GDM1 (cell line): ENCODE measurements at regions not wholly inside any gene's neighbourhood (a gene's known extent, or its start where the extent isn't known, plus 50 kb on each side); places are given as distances from the start of the nearest gene placed in this dataset.

Source experiments
- DNase-seq: peaks from one replicate; lab custom pipeline; 2025; lab: John Stamatoyannopoulos, UW

DNA sequence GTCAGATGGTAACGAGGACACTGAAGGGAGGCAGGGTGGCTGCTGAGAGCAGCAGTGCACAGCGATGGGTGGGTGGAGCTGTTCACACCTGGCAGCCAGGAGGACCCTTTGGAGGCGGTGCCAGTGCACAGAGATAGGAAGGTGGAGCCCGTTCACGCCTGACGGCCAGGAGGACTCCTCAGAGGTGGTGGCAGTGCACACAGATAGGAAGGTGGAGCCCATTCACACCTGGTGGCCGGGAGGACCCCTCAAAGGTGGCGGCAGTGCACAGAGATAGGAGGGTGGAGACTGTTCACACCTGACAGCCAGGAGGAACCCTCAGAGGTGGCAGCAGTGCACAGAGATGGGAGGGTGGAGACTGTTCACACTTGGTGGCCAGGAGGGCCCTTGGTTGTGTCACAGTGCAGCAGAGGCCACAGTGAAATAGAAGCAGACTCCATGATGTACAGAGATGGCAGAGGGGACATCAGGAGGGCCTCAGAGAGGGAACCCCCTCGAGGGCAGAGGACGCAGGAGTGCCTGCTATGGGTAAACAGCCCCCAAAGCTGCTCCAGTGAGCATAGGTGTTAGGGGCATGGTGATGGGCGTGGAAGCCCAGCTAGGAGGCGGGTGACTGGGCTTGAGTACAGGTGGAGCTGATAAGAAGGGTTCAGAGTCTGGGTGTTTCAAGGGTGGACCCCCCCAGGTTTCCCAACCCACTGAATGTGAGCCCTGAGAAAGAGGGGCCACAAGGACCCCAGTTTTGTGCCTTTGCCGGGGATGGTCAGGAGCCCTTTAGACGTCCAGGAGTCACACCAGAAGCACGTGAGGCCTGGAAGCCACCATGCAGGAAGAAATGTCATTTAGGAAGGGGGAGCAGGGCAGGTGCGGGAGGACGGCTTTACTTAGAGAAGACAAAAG lies 566.7 kb downstream of the BRD1 start:
- no peak for DNase-seq

DNA sequence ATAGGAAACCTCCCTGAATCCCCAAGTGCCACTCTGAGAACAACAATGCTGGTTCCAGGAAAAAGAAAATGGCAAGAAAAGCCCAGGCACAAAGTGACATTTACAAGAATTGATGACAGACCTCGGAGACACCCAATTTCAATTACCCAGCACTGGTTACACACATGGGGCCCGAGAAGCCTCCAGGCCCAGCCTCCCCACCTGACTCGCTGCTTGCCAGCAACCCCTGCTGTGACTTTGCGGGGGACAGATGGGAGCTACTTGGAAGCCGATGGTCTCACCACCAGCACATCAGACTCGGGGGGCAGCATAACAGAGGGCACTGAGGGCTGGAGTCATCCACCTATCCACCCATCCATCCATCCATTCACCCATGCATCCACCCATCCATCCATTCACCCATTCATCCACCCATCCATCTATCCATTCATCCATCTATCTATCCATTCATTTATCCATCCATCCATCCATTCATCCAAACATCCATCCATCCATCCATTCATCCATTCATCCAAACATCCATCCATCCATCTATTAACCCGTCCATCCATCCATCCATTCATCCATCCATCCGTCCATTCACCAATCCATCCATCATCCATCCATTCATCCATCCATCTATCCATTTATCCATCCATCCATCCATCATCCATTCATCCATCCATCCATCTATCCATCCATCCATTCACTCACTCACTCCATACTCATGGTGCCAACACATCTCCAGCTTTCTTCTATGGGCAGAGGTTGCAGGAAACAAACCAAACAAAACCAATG lies 567.6 kb downstream of the BRD1 start:
- no peak for DNase-seq

- no peak for DNase-seq
These were observed 569.3 kb downstream of the BRD1 start for GRCh38 chr22:49258107-49259010.

DNA sequence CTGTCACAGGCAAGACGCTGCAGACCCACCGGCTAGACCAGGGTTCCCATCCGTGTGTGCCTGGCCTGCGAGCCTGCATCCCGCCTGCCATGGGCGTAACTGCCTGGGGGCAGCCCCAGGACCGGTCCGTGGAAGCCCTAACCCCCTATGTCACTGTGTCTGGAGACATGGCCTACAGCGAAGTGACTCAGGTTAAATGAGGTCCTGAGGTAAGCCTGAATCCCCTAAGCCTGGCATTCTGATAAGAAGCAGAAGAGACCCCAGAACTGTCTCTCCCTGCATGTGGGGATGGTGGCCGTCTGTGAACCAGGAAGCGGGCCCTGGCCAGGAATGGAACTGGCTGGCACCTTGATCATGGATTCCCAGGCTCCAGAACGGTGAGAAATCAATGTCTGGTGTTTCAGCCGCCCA lies 570.1 kb downstream of the BRD1 start:
- DNase-seq = no peak

DNA sequence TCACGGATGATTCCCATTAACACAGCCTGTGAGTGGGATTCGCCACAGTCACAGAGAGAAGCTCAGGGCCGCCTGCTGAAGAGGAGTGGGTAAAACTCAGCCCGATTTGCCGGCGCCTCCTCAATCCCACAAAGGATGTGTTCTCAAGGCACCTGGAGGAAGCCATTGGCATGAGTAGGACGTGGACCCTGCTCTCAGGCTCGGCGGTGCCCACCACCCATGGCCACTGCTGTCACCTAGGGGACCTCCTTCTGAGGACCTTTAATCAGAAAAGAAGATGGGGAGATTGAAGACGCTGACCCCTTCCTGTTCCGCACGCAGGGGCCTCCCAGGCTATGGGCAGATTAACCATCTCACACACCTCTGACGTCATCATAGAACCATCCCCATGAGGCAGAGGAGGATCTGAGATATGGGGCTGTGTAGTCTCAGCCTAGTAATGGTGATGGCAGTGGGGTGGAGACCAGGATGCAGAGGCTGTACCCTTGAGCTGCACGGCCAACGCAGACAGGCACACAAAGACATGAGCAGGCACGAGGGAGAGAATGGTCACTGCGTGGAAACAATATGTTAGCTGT lies 571.8 kb downstream of the BRD1 start:
- no peak for DNase-seq

DNA sequence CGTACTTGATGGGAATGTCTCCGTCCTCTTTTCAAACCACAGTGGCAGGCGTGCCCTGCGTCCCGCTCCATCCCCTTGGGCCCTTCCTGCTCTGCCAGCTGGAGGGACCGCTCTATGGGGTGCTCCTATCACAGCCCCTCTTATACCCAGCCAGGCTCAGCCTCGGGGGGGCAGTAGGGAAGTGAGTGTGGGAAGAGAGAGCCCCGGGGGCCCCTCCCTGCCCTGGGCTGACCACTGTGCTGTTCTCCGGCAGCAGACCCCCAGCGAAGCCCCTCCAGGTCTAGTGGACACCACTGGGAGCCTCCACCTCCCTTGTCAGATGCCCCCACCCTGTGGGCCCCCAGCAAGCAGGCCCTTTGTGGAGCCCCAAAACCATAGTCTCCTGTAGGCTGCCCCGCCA lies 572.5 kb downstream of the BRD1 start:
- no peak for DNase-seq

DNA sequence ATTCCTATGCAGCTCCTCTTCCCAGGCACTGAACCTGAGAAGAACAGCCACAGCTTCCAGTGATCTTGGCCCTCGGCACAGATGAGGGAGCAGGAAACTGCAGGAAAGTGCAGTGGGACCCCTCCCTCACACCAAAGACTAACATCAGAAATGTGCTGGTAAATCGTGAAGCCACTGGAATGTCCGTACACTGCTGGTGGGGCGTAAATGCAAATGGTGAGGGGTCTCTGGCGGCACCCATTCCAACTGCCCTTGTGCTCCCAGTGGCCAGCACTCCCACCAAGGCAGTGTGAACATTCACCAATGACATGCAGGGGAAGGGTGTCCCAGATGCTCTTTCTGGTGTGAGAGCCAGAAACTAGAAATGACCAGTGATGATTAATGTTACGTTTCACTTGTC lies 574.0 kb downstream of the BRD1 start:
- no peak for DNase-seq

- no peak for DNase-seq
These were observed 576.3 kb downstream of the BRD1 start for GRCh38 chr22:49251371-49251770.

DNA sequence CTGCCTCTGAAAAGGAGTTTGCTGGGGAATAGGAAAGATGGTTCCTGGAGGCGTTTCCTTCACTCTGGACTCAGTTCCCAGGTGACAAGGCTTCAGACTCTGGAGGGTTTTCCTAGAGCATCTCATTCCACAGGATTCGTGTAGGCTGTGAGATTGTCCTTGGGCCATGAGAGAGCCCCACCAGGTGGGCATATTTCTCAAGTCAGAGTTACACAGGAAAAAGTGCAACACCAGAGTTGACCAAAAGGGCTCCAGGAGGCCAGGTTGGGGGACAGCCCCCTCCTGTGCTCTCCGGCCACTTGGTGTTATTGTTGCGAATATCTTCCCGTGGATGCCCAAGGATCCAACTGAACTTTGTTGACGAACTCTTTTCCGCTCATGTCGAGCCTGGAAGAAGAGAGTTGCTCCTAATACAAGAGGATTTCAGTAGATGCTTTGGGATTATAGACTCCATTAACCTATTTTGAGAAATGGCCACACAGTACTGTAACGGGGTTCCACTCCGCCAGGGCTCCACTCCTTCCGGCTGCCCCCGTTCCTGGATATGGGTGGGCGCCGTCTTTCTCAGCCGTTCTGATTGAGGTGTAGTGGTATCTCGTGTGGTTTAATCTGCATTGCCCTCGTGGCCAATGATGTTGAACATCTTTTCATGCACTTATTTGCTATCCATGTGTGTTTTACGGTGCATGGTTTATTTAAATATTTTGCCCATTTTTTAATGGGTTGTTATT lies 580.3 kb downstream of the BRD1 start:
- DNase-seq = no peak

GRCh38 chr22:49244466-49245420 lies 582.9 kb downstream of the BRD1 start:
- DNase-seq = no peak

DNA sequence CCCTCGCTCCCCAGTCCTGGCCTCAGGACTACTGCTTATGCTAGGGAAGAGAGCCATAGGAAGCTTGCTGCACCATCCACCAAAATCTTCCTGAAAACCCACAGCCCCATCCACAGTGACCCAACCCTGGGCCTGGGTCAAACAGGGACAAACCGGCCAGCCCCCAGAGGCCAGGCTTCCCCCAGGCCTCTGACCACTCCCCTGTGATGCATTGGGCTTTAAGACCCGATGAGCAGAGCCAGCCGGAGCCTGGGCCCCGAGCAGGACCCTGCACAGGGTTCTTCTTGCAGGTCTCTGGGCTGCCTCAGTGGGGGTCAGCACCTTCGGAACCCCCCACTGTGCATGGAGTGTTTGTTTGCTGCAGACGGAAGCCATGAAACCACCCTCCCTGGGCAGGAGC lies 583.7 kb downstream of the BRD1 start:
- no peak for DNase-seq

DNA sequence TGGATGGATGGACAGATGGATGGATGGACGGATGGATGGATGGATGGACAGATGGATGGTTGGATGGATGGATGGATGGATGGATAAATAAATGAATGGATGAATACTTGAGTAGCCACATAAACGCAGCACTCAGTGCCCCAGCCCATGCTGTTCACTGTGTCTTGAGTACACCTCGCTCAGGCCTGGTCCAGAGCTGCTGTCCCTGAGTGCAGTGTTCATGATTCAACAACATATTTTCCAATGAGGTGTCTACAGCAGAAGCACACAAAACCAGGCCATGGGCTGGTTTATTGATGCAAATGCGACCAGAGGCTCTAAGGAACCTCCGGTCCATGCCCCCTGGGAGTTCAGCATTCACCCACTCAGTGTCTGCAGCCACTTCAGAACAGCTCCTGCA lies 584.3 kb downstream of the BRD1 start:
- no peak for DNase-seq

GRCh38 chr22:49242480-49242879 lies 585.2 kb downstream of the BRD1 start:
- DNase-seq = no peak

DNA sequence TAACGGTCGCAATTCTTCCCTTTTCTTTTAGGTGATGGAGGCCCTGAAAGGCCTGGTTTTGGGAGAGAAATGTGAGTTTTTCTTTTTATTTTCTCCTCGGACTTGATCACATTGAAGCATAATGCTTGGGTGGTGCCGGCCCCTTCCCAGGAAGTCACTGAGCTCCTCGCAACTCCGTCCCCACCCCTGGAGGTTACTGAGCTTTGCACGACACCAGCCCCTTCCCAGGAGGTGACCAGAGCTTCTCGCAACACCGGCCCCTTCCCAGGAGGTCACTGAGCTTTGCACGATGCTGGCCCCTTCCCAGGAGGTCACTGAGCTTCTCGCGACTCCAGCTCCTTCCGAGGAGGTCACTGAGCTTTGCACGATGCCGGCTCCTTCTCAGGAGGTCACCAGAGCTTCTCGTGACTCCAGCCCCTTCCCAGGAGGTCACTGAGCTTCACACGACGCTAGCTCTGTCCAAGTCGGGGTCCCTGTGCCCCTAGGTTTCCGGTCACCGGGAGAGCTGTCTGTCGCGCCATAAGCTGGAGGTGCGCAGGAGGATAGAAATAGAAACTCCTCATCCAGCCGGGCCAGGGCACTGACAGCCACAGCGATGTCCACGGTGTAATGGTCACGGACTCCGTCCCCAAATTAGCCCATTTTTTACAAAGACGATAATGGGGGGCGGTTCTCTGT lies 586.4 kb downstream of the BRD1 start:
- DNase-seq = no peak

GRCh38 chr22:49240472-49240871 lies 587.2 kb downstream of the BRD1 start:
- no peak for DNase-seq

DNA sequence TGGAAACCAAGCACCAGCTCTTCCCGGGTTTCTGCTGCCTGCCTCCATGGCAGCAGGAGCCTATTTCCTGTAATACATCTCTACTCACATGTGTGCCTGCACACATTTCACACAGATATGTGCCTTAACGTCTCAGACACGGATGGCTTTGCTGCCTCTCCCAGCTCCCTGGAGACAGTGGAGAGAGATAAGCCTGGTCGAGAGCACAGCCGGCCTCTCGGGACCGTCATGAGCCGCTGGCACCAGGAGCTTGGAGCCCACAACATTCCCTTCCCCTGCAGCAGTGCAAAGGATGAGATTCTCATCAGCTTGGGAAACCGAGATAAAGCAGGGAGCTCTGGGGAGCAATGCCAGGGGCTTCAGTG lies 587.7 kb downstream of the BRD1 start:
- DNase-seq = no peak

- no peak for DNase-seq
These were observed 588.2 kb downstream of the BRD1 start for GRCh38 chr22:49239264-49240015.
